ENCODE measurements at regions not wholly inside any gene's neighbourhood (a gene's known extent, or its start where the extent isn't known, plus 50 kb on each side); places are given as distances from the start of the nearest gene placed in this dataset.

DNA sequence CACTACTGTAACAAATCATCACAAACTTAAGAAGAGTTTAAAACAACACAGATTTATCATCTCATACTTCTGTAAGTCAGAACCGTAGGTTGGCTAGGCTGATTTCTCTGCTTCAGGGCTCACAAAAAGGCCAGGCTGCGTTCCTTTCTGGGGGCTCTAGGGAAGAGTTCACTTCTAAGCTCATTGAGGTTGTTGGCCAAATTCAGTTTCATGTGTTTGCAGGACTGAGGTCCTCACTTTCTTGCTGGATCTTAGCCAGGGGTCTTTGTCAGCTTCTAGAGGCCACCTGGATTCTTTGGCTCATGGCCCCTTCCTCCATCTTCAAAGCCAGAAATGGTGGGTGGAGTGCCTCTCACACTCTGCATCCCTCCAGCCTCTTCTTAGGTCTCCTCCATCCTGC lies 76.0 kb downstream of the ACTBL2 start:
- Histone ChIP-seq H3K27me3 (no peaks in the 10 kb centered on the region), H3K36me3 (no peaks in the 10 kb centered on the region), H3K4me1 (ENCODE audit: insufficient read depth) (peaks cover 20% of the 10 kb centered on the region), H3K9me3 (no peaks in the 10 kb centered on the region), H3K4me3 (no peak overlapping the region), H3K27ac (peak overlapping the region; percentile 0 to 71)
- DNase-seq, result peak in 1 of 5 donors; percentile 44
- intact Hi-C loops (cut with DNase I), result loop anchor here in 1 of 4 donors (10.0 kb wide), 1 partner anchor 48 kb away; no protein-coding TSS in a partner anchor
- TF ChIP-seq POLR2A (IDR thresholded peaks at IDR 0.05) (no peak), EP300 (IDR thresholded peaks at IDR 0.05) (no peak)
- TF ChIP-seq, protein P1, sequence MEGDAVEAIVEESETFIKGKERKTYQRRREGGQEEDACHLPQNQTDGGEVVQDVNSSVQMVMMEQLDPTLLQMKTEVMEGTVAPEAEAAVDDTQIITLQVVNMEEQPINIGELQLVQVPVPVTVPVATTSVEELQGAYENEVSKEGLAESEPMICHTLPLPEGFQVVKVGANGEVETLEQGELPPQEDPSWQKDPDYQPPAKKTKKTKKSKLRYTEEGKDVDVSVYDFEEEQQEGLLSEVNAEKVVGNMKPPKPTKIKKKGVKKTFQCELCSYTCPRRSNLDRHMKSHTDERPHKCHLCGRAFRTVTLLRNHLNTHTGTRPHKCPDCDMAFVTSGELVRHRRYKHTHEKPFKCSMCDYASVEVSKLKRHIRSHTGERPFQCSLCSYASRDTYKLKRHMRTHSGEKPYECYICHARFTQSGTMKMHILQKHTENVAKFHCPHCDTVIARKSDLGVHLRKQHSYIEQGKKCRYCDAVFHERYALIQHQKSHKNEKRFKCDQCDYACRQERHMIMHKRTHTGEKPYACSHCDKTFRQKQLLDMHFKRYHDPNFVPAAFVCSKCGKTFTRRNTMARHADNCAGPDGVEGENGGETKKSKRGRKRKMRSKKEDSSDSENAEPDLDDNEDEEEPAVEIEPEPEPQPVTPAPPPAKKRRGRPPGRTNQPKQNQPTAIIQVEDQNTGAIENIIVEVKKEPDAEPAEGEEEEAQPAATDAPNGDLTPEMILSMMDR (IDR thresholded peaks at IDR 0.05), result no peak
- 21 to 29% (median 22%) methylated on average over 2 of the region's 2 CpGs for WGBS, 3 donors

DNA sequence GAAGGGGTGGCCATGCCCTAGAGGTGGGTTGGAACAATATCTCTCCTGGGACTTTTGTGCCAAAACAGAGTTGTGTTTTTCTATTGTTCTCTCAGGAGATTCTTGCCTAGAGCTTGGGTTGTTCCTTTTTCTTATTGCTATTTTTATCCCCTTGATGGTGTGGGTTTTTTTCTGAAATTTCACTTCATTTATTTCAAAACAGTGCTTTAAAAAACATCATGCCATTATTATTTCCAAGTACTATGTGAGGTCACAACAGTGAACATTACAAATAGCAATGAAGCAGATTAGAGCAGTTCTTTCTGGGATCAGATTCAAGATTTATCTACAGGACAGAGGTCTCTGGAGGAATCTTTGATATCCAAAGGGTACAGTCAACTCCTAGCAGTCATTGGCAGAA lies 76.6 kb downstream of the ACTBL2 start:
- peaks cover 20% of the 10 kb centered on the region for H3K4me1 ChIP-seq (ENCODE audit: insufficient read depth)
- no peak for DNase-seq
- H3K9me3 ChIP-seq, result no peaks in the 10 kb centered on the region
- H3K27me3 ChIP-seq, result no peaks in the 10 kb centered on the region
- no peaks in the 10 kb centered on the region for H3K36me3 ChIP-seq
- H3K4me3 ChIP-seq, result no peak overlapping the region
- intact Hi-C loops (cut with DNase I), result loop anchor here in 1 of 4 donors (10.0 kb wide), 1 partner anchor 49 kb away; no protein-coding TSS in a partner anchor
- peak overlapping the region; percentile 71 for H3K27ac ChIP-seq
- no peak for TF ChIP-seq EP300 (IDR thresholded peaks at IDR 0.05)
- TF ChIP-seq, protein P1 (IDR thresholded peaks at IDR 0.05), result no peak
- TF ChIP-seq POLR2A (IDR thresholded peaks at IDR 0.05), result no peak

DNA sequence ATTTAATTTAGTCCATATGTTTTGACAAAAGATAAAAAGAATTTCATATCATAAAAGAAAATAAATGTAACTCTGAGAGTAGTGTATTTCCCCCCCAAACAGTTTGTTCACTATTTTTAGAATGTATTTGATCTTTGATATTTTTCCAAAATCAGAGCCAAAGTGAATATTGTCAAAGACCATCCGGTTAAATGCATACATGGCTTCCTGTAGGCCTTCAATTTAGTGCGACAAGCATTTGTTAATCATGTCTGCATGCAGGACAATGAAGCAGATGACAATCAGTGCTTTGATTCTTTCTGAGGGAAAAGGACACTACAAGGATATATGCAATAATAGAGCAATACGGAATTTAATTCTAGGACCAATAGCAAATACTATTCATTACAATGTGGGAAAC lies 79.8 kb downstream of the ACTBL2 start:
- Histone ChIP-seq H3K4me3 (no peak overlapping the region), H3K27ac (no peak overlapping the region), H3K9me3 (no peaks in the 10 kb centered on the region), H3K4me1 (ENCODE audit: insufficient read depth) (peaks cover 14% of the 10 kb centered on the region), H3K27me3 (no peaks in the 10 kb centered on the region), H3K36me3 (no peaks in the 10 kb centered on the region)
- DNase-seq, result no peak
- 51 to 74% (median 65%) methylated on average over 3 of the region's 3 CpGs for WGBS, 3 donors
- TF ChIP-seq, protein P1 (IDR thresholded peaks at IDR 0.05), result no peak
- TF ChIP-seq POLR2A (IDR thresholded peaks at IDR 0.05) (no peak), EP300 (IDR thresholded peaks at IDR 0.05) (no peak)
- intact Hi-C loops (cut with DNase I), result loop anchor here in 1 of 4 donors (10.0 kb wide), 1 partner anchor 52 kb away; no protein-coding TSS in a partner anchor

GRCh38 chr5:57402348-57402747 lies 80.3 kb downstream of the ACTBL2 start:
- H3K36me3 ChIP-seq, result no peaks in the 10 kb centered on the region
- H3K9me3 ChIP-seq, result no peaks in the 10 kb centered on the region
- TF ChIP-seq, protein P1 (IDR thresholded peaks at IDR 0.05), result no peak
- TF ChIP-seq POLR2A (IDR thresholded peaks at IDR 0.05) (no peak), EP300 (IDR thresholded peaks at IDR 0.05) (no peak)
- intact Hi-C loops (cut with DNase I), result loop anchor here in 1 of 4 donors (10.0 kb wide), 1 partner anchor 52 kb away; no protein-coding TSS in a partner anchor
- H3K27me3 ChIP-seq, result no peaks in the 10 kb centered on the region
- H3K27ac ChIP-seq, result no peak overlapping the region
- 67 to 80% (median 74%) methylated on average over 2 of the region's 2 CpGs for WGBS, 3 donors
- H3K4me1 ChIP-seq (ENCODE audit: insufficient read depth), result peaks cover 14% of the 10 kb centered on the region
- no peak overlapping the region for H3K4me3 ChIP-seq
- DNase-seq, result no peak

Measured in ovary (tissue), 7 donors.